ENCODE measurements at regions not wholly inside any gene's neighbourhood (a gene's known extent, or its start where the extent isn't known, plus 50 kb on each side); places are given as distances from the start of the nearest gene placed in this dataset.

- Histone ChIP-seq H3K18ac (ENCODE audit: low read depth, low read length) (no peak overlapping the region), H2BK20ac (ENCODE audit: low read depth, low read length) (no peak overlapping the region), H2AK9ac (replicated peaks; ENCODE audit: low read depth, low read length, poor library complexity) (no peak overlapping the region), H2AK5ac (ENCODE audit: low read depth, low read length) (no peak overlapping the region), H3K56ac (ENCODE audit: extremely low read depth, insufficient read depth, low read length) (no peak overlapping the region), H4K5ac (ENCODE audit: low read depth, low read length) (no peak overlapping the region), H2BK15ac (ENCODE audit: low read depth, low read length) (no peak overlapping the region), H3K9ac (ENCODE audit: low read depth, low read length) (no peak overlapping the region), H3K36me3 (ENCODE audit: control insufficient read depth, insufficient read depth, low read length) (no peaks in the 10 kb centered on the region), H4K20me1 (ENCODE audit: insufficient read depth, low read length) (no peaks in the 10 kb centered on the region), H3K23ac (ENCODE audit: low read depth, low read length) (no peak overlapping the region), H2BK5ac (ENCODE audit: low read depth, low read length, poor library complexity, severe bottlenecking) (no peak overlapping the region), H3K27ac (ENCODE audit: insufficient read depth, low read length) (no peak overlapping the region), H3K27me3 (ENCODE audit: control insufficient read depth, insufficient read depth, low read length) (no peaks in the 10 kb centered on the region), H3K4me1 (ENCODE audit: control insufficient read depth, insufficient read depth, low read length) (no peaks in the 10 kb centered on the region), H3K9me3 (ENCODE audit: control insufficient read depth, insufficient read depth, low read length) (no peaks in the 10 kb centered on the region), H4K8ac (ENCODE audit: low read depth in 2 of 2, low read length in 2 of 2) (no peak overlapping the region), H3K9me1 (ENCODE audit: insufficient read depth, low read length) (no peaks in the 10 kb centered on the region), H3K4ac (ENCODE audit: low read depth, low read length) (no peak overlapping the region), H3K4me3 (ENCODE audit: insufficient read depth, low read depth, low read length) (no peak overlapping the region), H3K79me1 (ENCODE audit: low read depth in 1 of 2, low read length in 2 of 2) (no peaks in the 10 kb centered on the region), H2BK120ac (ENCODE audit: low read depth, low read length) (no peak overlapping the region), H2AFZ (replicated peaks; ENCODE audit: low read length, poor library complexity) (no peak overlapping the region), H3K14ac (replicated peaks; ENCODE audit: low read depth, low read length) (no peak overlapping the region), H3K4me2 (ENCODE audit: low read depth, low read length) (no peak overlapping the region), H4K91ac (ENCODE audit: insufficient read depth, low read depth, low read length) (no peak overlapping the region)
- no peak for DNase-seq
- intact Hi-C loops (cut with micrococcal nuclease), result no loop called here
- CTCF ChIA-PET, result interaction anchor here (1.2 kb wide), 1 partner anchor 14 kb away, joined by 3 read pairs; no protein-coding TSS in a partner anchor
- in situ Hi-C loops (cut with MboI; ENCODE audit: low sequenced_read_pairs), result no loop called here
- POLR2A ChIA-PET (ENCODE audit: unreplicated experiment), result no interaction called here
- WGBS, 2 experiments (ENCODE audit: extremely low coverage in 2 of 2, insufficient read length in 1 of 2), result no CpG with 5 or more reads among the region's 6 CpGs
- no TSS peak for BruUV-seq (replicated peaks)
- dilution Hi-C loops (cut with HindIII; ENCODE audit: low sequenced_read_pairs, unreplicated experiment), result no loop called here
- TF ChIP-seq POLR2A (IDR thresholded peaks at IDR 0.05; ENCODE audit: low read depth, low read length), result no peak
- TF ChIP-seq MAFK (IDR thresholded peaks at IDR 0.05; ENCODE audit: low read depth, low read length), result no peak
- no peak for TF ChIP-seq FOS (IDR thresholded peaks at IDR 0.05; ENCODE audit: low read depth, low read length)
- no peak for TF ChIP-seq BHLHE40 (IDR thresholded peaks at IDR 0.05; ENCODE audit: low read depth, low read length)
- no peak for TF ChIP-seq CEBPB (IDR thresholded peaks at IDR 0.05; ENCODE audit: low read depth, low read length)
- TF ChIP-seq RCOR1 (IDR thresholded peaks at IDR 0.05; ENCODE audit: insufficient replicate concordance, low read length), result no peak
- no peak for TF ChIP-seq RFX5 (IDR thresholded peaks at IDR 0.05; ENCODE audit: low read depth, low read length)
- TF ChIP-seq CTCF (conservative IDR thresholded peaks at IDR 0.05; ENCODE audit: low read depth, low read length), result no peak
- TF ChIP-seq RAD21 (IDR thresholded peaks at IDR 0.05; ENCODE audit: low read length), result no peak
- no peak for TF ChIP-seq ELK1 (IDR thresholded peaks at IDR 0.05; ENCODE audit: borderline replicate concordance, low read depth, low read length)
- TF ChIP-seq MXI1 (IDR thresholded peaks at IDR 0.05; ENCODE audit: borderline replicate concordance, low read depth, low read length), result no peak
- TF ChIP-seq NFE2L2 (IDR thresholded peaks at IDR 0.05; ENCODE audit: low read depth, low read length), result no peak
- TF ChIP-seq MAZ (IDR thresholded peaks at IDR 0.05; ENCODE audit: borderline replicate concordance, low read depth, low read length), result no peak
- TF ChIP-seq CHD1 (IDR thresholded peaks at IDR 0.05; ENCODE audit: low read depth, low read length), result no peak
- ATAC-seq (ENCODE audit: low read depth), result no peak
These were observed 94.1 kb upstream of the ST8SIA3 start for GRCh38 chr18:57258131-57258777.

All from IMR-90 (cell line).